Keratinocyte (primary cell): ENCODE measurements at regions not wholly inside any gene's neighbourhood (a gene's known extent, or its start where the extent isn't known, plus 50 kb on each side); places are given as distances from the start of the nearest gene placed in this dataset.

Source experiments
- EZH2 ChIP-seq: IDR thresholded peaks from one replicate; pipeline ENCODE4 v1.6.1; 2012; ENCODE audit warnings: inconsistent platforms, mild to moderate bottlenecking, low read length, moderate library complexity
- TF ChIP-seq, protein P1 (sequence below), 3 experiments: IDR thresholded peaks in 1 of 3; conservative IDR thresholded peaks in 1 of 3; optimal IDR thresholded peaks in 1 of 3; 2 replicates in 2 of 3; 3 replicates in 1 of 3; pipeline versions ENCODE3 to v1.5.1; 2011; ENCODE audit warnings: low read length in 3 of 3, mild to moderate bottlenecking in 3 of 3, moderate library complexity in 2 of 3, control low read depth in 1 of 3, inconsistent platforms in 1 of 3; ENCODE audit not compliant: insufficient read depth in 2 of 3; ENCODE audit errors: extremely low read depth in 1 of 3

DNA sequence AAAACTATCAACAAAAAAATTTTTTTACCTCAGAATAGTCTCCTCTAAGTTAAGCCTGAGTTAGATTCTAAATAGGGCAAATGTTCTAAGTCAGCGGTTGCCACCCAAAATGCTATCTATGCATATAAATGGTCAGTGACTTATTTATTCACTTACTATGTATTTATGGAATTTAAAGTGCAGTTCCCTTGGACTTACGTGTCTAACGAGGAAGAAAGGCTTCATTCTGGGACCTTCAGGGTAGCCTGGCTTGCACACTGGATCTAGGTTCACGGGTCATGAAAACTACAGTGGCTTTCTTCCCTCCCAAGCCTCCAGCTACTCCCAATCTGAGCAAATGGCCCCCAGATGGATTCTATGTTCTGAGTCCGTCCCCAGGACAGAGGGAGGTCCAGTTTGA is 77.1 kb downstream of the ARF6 start:
- TF ChIP-seq, protein P1, sequence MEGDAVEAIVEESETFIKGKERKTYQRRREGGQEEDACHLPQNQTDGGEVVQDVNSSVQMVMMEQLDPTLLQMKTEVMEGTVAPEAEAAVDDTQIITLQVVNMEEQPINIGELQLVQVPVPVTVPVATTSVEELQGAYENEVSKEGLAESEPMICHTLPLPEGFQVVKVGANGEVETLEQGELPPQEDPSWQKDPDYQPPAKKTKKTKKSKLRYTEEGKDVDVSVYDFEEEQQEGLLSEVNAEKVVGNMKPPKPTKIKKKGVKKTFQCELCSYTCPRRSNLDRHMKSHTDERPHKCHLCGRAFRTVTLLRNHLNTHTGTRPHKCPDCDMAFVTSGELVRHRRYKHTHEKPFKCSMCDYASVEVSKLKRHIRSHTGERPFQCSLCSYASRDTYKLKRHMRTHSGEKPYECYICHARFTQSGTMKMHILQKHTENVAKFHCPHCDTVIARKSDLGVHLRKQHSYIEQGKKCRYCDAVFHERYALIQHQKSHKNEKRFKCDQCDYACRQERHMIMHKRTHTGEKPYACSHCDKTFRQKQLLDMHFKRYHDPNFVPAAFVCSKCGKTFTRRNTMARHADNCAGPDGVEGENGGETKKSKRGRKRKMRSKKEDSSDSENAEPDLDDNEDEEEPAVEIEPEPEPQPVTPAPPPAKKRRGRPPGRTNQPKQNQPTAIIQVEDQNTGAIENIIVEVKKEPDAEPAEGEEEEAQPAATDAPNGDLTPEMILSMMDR (optimal IDR thresholded peaks at IDR 0.05 in 1 of 3, IDR thresholded peaks at IDR 0.05 in 1 of 3, conservative IDR thresholded peaks at IDR 0.05 in 1 of 3; ENCODE audit: extremely low read depth in 1 of 3, insufficient read depth in 2 of 3, low read length in 3 of 3), result no peak
- TF ChIP-seq EZH2, result no peak
